ENCODE measurements at regions not wholly inside any gene's neighbourhood (a gene's known extent, or its start where the extent isn't known, plus 50 kb on each side); places are given as distances from the start of the nearest gene placed in this dataset.

GRCh38 chr15:91632981-91633380 lies 220.5 kb upstream of the SLCO3A1 start:
- TF ChIP-seq CTCF (IDR thresholded peaks at IDR 0.05; ENCODE audit: low read depth, low read length): no peak
- TF ChIP-seq POLR2A (IDR thresholded peaks at IDR 0.05; ENCODE audit: extremely low read depth, insufficient read length): no peak
- no peak for TF ChIP-seq MAX (IDR thresholded peaks at IDR 0.05; ENCODE audit: low read depth, low read length)

All from NB4 (cell line).